Left ventricle myocardium superior (tissue), 1 donor: ENCODE measurements at regions not wholly inside any gene's neighbourhood (a gene's known extent, or its start where the extent isn't known, plus 50 kb on each side); places are given as distances from the start of the nearest gene placed in this dataset.
"Not testable (repeated sequence)": the region's sequence is repeated elsewhere in the genome, so short reads cannot be mapped to it uniquely, and the experiment has no call there.

Source experiments
- ATAC-seq: fragments of 200-7000 bp; cut with Tn5 transposase; one replicate; pipeline ENCODE4 v1.9.1; 2020; ENCODE audit warnings: mild to moderate bottlenecking, moderate library complexity
- DNase-seq: peaks from one replicate; pipeline ENCODE4 v3.0.0-alpha.2; 2020
- intact Hi-C: fragments of 100-400 bp; cut with micrococcal nuclease; formaldehyde crosslinking; loops from one replicate; pipeline ENCODE4 v1.11.0; 2022
- donor health status: DM: no; HTN: yes; CAD: no; lungs with severe emphysema.

- ATAC-seq (no peak), DNase-seq (no peak)
- intact Hi-C loops: no loop called here
These were observed 173.9 kb downstream of the PDGFRA start for GRCh38 chr4:54402880-54403480.

- no peak for DNase-seq
- no peak for ATAC-seq
- intact Hi-C loops: no loop called here
These were observed 174.8 kb downstream of the PDGFRA start for GRCh38 chr4:54403700-54404453.

- intact Hi-C loops, ATAC-seq, DNase-seq: not testable (repeated sequence)
These were observed 180.3 kb downstream of the PDGFRA start for GRCh38 chr4:54409270-54409817.

GRCh38 chr4:54414545-54414944, 185.5 kb downstream of the PDGFRA start:
- ATAC-seq (no peak), DNase-seq (no peak)
- intact Hi-C loops: no loop called here

GRCh38 chr4:54417476-54417875, 188.4 kb downstream of the PDGFRA start:
- ATAC-seq: no peak
- intact Hi-C loops: no loop called here
- DNase-seq: no peak

GRCh38 chr4:54418468-54418867, 189.4 kb downstream of the PDGFRA start:
- no peak for ATAC-seq
- no peak for DNase-seq
- intact Hi-C loops: no loop called here

GRCh38 chr4:54423066-54423465, 194.0 kb downstream of the PDGFRA start:
- no peak for DNase-seq
- intact Hi-C loops: no loop called here
- ATAC-seq: no peak

GRCh38 chr4:54427826-54428225, 198.7 kb downstream of the PDGFRA start:
- intact Hi-C loops: no loop called here
- ATAC-seq (no peak), DNase-seq (no peak)

- DNase-seq (no peak), ATAC-seq (no peak)
These were observed 199.8 kb downstream of the PDGFRA start for GRCh38 chr4:54428940-54429339.

GRCh38 chr4:54433686-54434085, 204.6 kb downstream of the PDGFRA start:
- intact Hi-C loops: no loop called here
- ATAC-seq (no peak), DNase-seq (no peak)

More at GRCh38 chr4:54428940-54429339, 199.8 kb downstream of the PDGFRA start:
- intact Hi-C loops: no loop called here

- intact Hi-C loops: loop anchor here (10.0 kb wide), 1 partner anchor 115 kb away; no protein-coding TSS in a partner anchor
- DNase-seq (peak; percentile 32), ATAC-seq (peak; percentile 95)
These were observed 210.7 kb downstream of the PDGFRA start for GRCh38 chr4:54439831-54440243.

GRCh38 chr4:54440394-54441136, 211.5 kb downstream of the PDGFRA start:
- DNase-seq (no peak), ATAC-seq (peak; percentile 53)
- intact Hi-C loops: loop anchor here (10.0 kb wide), 1 partner anchor 116 kb away; no protein-coding TSS in a partner anchor

- intact Hi-C loops: loop anchor here (10.0 kb wide), 1 partner anchor 121 kb away; no protein-coding TSS in a partner anchor
- DNase-seq (no peak), ATAC-seq (no peak)
These were observed 211.9 kb upstream of the KIT start for GRCh38 chr4:54445866-54446265.

GRCh38 chr4:54446581-54446980, 211.2 kb upstream of the KIT start:
- ATAC-seq (no peak), DNase-seq (no peak)
- intact Hi-C loops: loop anchor here (10.0 kb wide), 1 partner anchor 122 kb away; no protein-coding TSS in a partner anchor

GRCh38 chr4:54447304-54447703, 210.5 kb upstream of the KIT start:
- intact Hi-C loops: loop anchor here (10.0 kb wide), 1 partner anchor 123 kb away; no protein-coding TSS in a partner anchor
- DNase-seq: no peak
- ATAC-seq: no peak

GRCh38 chr4:54449999-54450398, 207.8 kb upstream of the KIT start:
- ATAC-seq (no peak), DNase-seq (no peak)
- intact Hi-C loops: loop anchor here (10.0 kb wide), 1 partner anchor 125 kb away; no protein-coding TSS in a partner anchor

GRCh38 chr4:54466960-54467359, 190.8 kb upstream of the KIT start:
- intact Hi-C loops, ATAC-seq, DNase-seq: not testable (repeated sequence)

- ATAC-seq (no peak), DNase-seq (no peak)
- intact Hi-C loops: no loop called here
These were observed 184.6 kb upstream of the KIT start for GRCh38 chr4:54473077-54473545.

- intact Hi-C loops: no loop called here
- ATAC-seq (no peak), DNase-seq (no peak)
These were observed 184.0 kb upstream of the KIT start for GRCh38 chr4:54473798-54474197.
